Neural progenitor cell (in vitro differentiated cells): ENCODE measurements at regions not wholly inside any gene's neighbourhood (a gene's known extent, or its start where the extent isn't known, plus 50 kb on each side); places are given as distances from the start of the nearest gene placed in this dataset.

Source experiments
- CTCF ChIP-seq: fragments of 200-600 bp; sonication (generic); IDR thresholded peaks from 2 replicates; pipeline ENCODE4 v1.5.1; 2017; ENCODE audit warnings: antibody characterized with exemption, mild to moderate bottlenecking
- EZH2 ChIP-seq: fragments of 200-600 bp; sonication (generic); IDR thresholded peaks from 2 replicates; pipeline ENCODE4 v1.6.1; 2017; ENCODE audit warnings: antibody characterized with exemption, mild to moderate bottlenecking, moderate library complexity

GRCh38 chr2:20135631-20136050, 84.2 kb upstream of the LAPTM4A start:
- TF ChIP-seq CTCF = peak; percentile 84
- no peak for TF ChIP-seq EZH2
